A673 (cell line): ENCODE measurements at regions not wholly inside any gene's neighbourhood (a gene's known extent, or its start where the extent isn't known, plus 50 kb on each side); places are given as distances from the start of the nearest gene placed in this dataset.

Experiments used
- EZH2 ChIP-seq: fragments of 200-600 bp; sonication (generic); IDR thresholded peaks from 2 replicates; pipeline ENCODE4 v1.6.1; 2017; ENCODE audit warnings: borderline replicate concordance, low read depth, mild to moderate bottlenecking, mixed read lengths, antibody characterized with exemption, low read length; ENCODE audit not compliant: poor library complexity, severe bottlenecking
- TF ChIP-seq, protein P1 (sequence below): fragments of 300-800, 200-600 bp; sonication (generic); conservative IDR thresholded peaks from 2 replicates; pipeline ENCODE4 v1.5.1; 2017; ENCODE audit warnings: low read depth, mild to moderate bottlenecking, antibody characterized with exemption, low read length, moderate library complexity, mixed read lengths

GRCh38 chr11:110027627-110028371, 65.4 kb upstream of the ZC3H12C start:
- no peak for TF ChIP-seq EZH2
- TF ChIP-seq, protein P1, sequence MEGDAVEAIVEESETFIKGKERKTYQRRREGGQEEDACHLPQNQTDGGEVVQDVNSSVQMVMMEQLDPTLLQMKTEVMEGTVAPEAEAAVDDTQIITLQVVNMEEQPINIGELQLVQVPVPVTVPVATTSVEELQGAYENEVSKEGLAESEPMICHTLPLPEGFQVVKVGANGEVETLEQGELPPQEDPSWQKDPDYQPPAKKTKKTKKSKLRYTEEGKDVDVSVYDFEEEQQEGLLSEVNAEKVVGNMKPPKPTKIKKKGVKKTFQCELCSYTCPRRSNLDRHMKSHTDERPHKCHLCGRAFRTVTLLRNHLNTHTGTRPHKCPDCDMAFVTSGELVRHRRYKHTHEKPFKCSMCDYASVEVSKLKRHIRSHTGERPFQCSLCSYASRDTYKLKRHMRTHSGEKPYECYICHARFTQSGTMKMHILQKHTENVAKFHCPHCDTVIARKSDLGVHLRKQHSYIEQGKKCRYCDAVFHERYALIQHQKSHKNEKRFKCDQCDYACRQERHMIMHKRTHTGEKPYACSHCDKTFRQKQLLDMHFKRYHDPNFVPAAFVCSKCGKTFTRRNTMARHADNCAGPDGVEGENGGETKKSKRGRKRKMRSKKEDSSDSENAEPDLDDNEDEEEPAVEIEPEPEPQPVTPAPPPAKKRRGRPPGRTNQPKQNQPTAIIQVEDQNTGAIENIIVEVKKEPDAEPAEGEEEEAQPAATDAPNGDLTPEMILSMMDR = no peak
